CD4-positive, CD25-positive, alpha-beta regulatory T cell (primary cell): ENCODE measurements at regions not wholly inside any gene's neighbourhood (a gene's known extent, or its start where the extent isn't known, plus 50 kb on each side); places are given as distances from the start of the nearest gene placed in this dataset.

Source experiments
- ATAC-seq, 2 donors: fragments of 150-1000 bp; cut with Tn5 transposase; one replicate each; pipeline ENCODE4 v1.10.0; 2021; ENCODE audit warnings: low read depth in 2 of 2, moderate number of reproducible peaks in 2 of 2, moderate library complexity in 1 of 2
- DNase-seq, 3 donors: peaks; one replicate each; pipeline versions ENCODE4 v3.0.0 to v3.0.0-alpha.2; 2012 to 2022; ENCODE audit warnings: mixed read lengths in 1 of 3
- H3K27ac ChIP-seq: one replicate; pipeline ENCODE4 v1.7.0; 2013; ENCODE audit warnings: mild to moderate bottlenecking, low read length; ENCODE audit not compliant: insufficient read depth, poor library complexity, severe bottlenecking
- H3K27me3 ChIP-seq: one replicate; pipeline ENCODE4 v1.7.0; 2013; ENCODE audit warnings: low read length; ENCODE audit not compliant: control insufficient read depth, insufficient read depth
- H3K36me3 ChIP-seq: one replicate; pipeline ENCODE4 v1.7.0; 2013; ENCODE audit warnings: mild to moderate bottlenecking, low read length, moderate library complexity; ENCODE audit not compliant: control insufficient read depth, insufficient read depth
- H3K4me1 ChIP-seq: 2 replicates; pipeline ENCODE4 v1.7.0; 2013; ENCODE audit warnings: mild to moderate bottlenecking, low read length; ENCODE audit not compliant: insufficient read depth, control insufficient read depth, poor library complexity, severe bottlenecking
- H3K4me3 ChIP-seq: one replicate; pipeline ENCODE4 v1.7.0; 2013; ENCODE audit warnings: low read depth, mild to moderate bottlenecking, low read length, moderate library complexity
- H3K9me3 ChIP-seq, 2 experiments: 1 replicate in 1 of 2; 2 replicates in 1 of 2; pipeline ENCODE4 v1.7.0; 2013; ENCODE audit warnings: low read length in 2 of 2, mild to moderate bottlenecking in 1 of 2, moderate library complexity in 1 of 2; ENCODE audit not compliant: control insufficient read depth in 2 of 2
- H3K27ac Mint-ChIP-seq, 3 donors: one replicate each; pipeline ENCODE4 v1.8.0; 2020 to 2022; ENCODE audit warnings: mild to moderate bottlenecking in 3 of 3, mixed read lengths in 3 of 3, moderate library complexity in 2 of 3
- H3K27me3 Mint-ChIP-seq: one replicate; pipeline ENCODE4 v1.8.0; 2022; ENCODE audit warnings: mild to moderate bottlenecking, mixed read lengths
- H3K36me3 Mint-ChIP-seq: one replicate; pipeline ENCODE4 v1.8.0; 2020; ENCODE audit warnings: mixed read lengths
- H3K4me1 Mint-ChIP-seq, 4 donors: one replicate each; pipeline ENCODE4 v1.8.0; 2020 to 2022; ENCODE audit warnings: mixed read lengths in 4 of 4, mild to moderate bottlenecking in 1 of 4
- H3K4me3 Mint-ChIP-seq, 4 donors: one replicate each; pipeline ENCODE4 v1.8.0; 2020 to 2022; ENCODE audit warnings: mild to moderate bottlenecking in 4 of 4, mixed read lengths in 4 of 4, moderate library complexity in 3 of 4
- H3K9me3 Mint-ChIP-seq, 7 donors: one replicate each; pipeline ENCODE4 v1.8.0; 2020 to 2022; ENCODE audit warnings: mixed read lengths in 7 of 7, mild to moderate bottlenecking in 3 of 7, moderate library complexity in 2 of 7

- Mint-ChIP-seq H3K27me3 (peaks cover 16% of the 10 kb centered on the region), H3K9me3 (no peaks in the 10 kb centered on the region), H3K4me1 (peaks cover 0 to 3% (median 0%) of the 10 kb centered on the region in 4 donors), H3K4me3 (no peak overlapping the region), H3K36me3 (no peaks in the 10 kb centered on the region), H3K27ac (no peak overlapping the region)
- Histone ChIP-seq H3K4me3 (no peak overlapping the region), H3K4me1 (peaks cover 5% of the 10 kb centered on the region), H3K36me3 (no peaks in the 10 kb centered on the region), H3K9me3 (no peaks in the 10 kb centered on the region), H3K27me3 (no peaks in the 10 kb centered on the region), H3K27ac (no peak overlapping the region)
- DNase-seq (no peak), ATAC-seq (no peak)
Observed at GRCh38 chr2:9146646-9147045, 60.0 kb upstream of the ASAP2 start.

- Mint-ChIP-seq H3K4me1 (peaks cover 0 to 3% (median 0%) of the 10 kb centered on the region in 4 donors), H3K9me3 (no peaks in the 10 kb centered on the region), H3K4me3 (no peak overlapping the region), H3K27me3 (peaks cover 24% of the 10 kb centered on the region), H3K27ac (no peak overlapping the region), H3K36me3 (no peaks in the 10 kb centered on the region)
- DNase-seq (no peak), ATAC-seq (no peak)
- Histone ChIP-seq H3K4me3 (no peak overlapping the region), H3K27ac (no peak overlapping the region), H3K27me3 (no peaks in the 10 kb centered on the region), H3K9me3 (no peaks in the 10 kb centered on the region), H3K4me1 (peaks cover 5% of the 10 kb centered on the region), H3K36me3 (no peaks in the 10 kb centered on the region)
Observed at GRCh38 chr2:9145752-9146430, 60.7 kb upstream of the ASAP2 start.

GRCh38 chr2:9145109-9145751 is 61.4 kb upstream of the ASAP2 start:
- H3K4me1 Mint-ChIP-seq = peaks cover 0 to 3% (median 0%) of the 10 kb centered on the region in 4 donors
- H3K4me3 ChIP-seq = no peak overlapping the region
- H3K27ac ChIP-seq = no peak overlapping the region
- no peak for ATAC-seq
- peaks cover 26% of the 10 kb centered on the region for H3K27me3 Mint-ChIP-seq
- no peak overlapping the region for H3K27ac Mint-ChIP-seq
- no peak for DNase-seq
- H3K4me3 Mint-ChIP-seq = no peak overlapping the region
- no peaks in the 10 kb centered on the region for H3K36me3 Mint-ChIP-seq
- peaks cover 5% of the 10 kb centered on the region for H3K4me1 ChIP-seq
- no peaks in the 10 kb centered on the region for H3K27me3 ChIP-seq
- no peaks in the 10 kb centered on the region for H3K9me3 Mint-ChIP-seq
- H3K9me3 ChIP-seq = no peaks in the 10 kb centered on the region
- no peaks in the 10 kb centered on the region for H3K36me3 ChIP-seq

- no peak overlapping the region for H3K4me3 ChIP-seq
- no peak for DNase-seq
- Mint-ChIP-seq H3K27me3 (peaks cover 26% of the 10 kb centered on the region), H3K4me1 (peaks cover 0 to 3% (median 0%) of the 10 kb centered on the region in 4 donors), H3K4me3 (no peak overlapping the region), H3K9me3 (no peaks in the 10 kb centered on the region), H3K27ac (no peak overlapping the region), H3K36me3 (no peaks in the 10 kb centered on the region)
- no peaks in the 10 kb centered on the region for H3K27me3 ChIP-seq
- no peaks in the 10 kb centered on the region for H3K9me3 ChIP-seq
- H3K4me1 ChIP-seq = peaks cover 5% of the 10 kb centered on the region
- H3K36me3 ChIP-seq = no peaks in the 10 kb centered on the region
- no peak for ATAC-seq
- H3K27ac ChIP-seq = no peak overlapping the region
Observed at GRCh38 chr2:9144617-9145016, 62.0 kb upstream of the ASAP2 start.

- Mint-ChIP-seq H3K27ac (peak overlapping the region in 1 of 3 donors; percentile 65), H3K4me1 (peaks cover 0 to 3% (median 0%) of the 10 kb centered on the region in 4 donors), H3K4me3 (no peak overlapping the region), H3K36me3 (no peaks in the 10 kb centered on the region), H3K9me3 (no peaks in the 10 kb centered on the region), H3K27me3 (peaks cover 26% of the 10 kb centered on the region)
- DNase-seq (no peak), ATAC-seq (no peak)
- no peaks in the 10 kb centered on the region for H3K27me3 ChIP-seq
- no peaks in the 10 kb centered on the region for H3K9me3 ChIP-seq
- H3K4me3 ChIP-seq = no peak overlapping the region
- H3K36me3 ChIP-seq = no peaks in the 10 kb centered on the region
- H3K4me1 ChIP-seq = peaks cover 5% of the 10 kb centered on the region
- H3K27ac ChIP-seq = no peak overlapping the region
Observed at GRCh38 chr2:9144046-9144445, 62.6 kb upstream of the ASAP2 start.

GRCh38 chr2:9143264-9143815 is 63.3 kb upstream of the ASAP2 start:
- ATAC-seq (no peak), DNase-seq (no peak)
- no peak overlapping the region for H3K27ac Mint-ChIP-seq
- peaks cover 0 to 3% (median 0%) of the 10 kb centered on the region in 4 donors for H3K4me1 Mint-ChIP-seq
- H3K27me3 Mint-ChIP-seq = peaks cover 26% of the 10 kb centered on the region
- H3K4me3 Mint-ChIP-seq = no peak overlapping the region
- no peaks in the 10 kb centered on the region for H3K9me3 ChIP-seq
- H3K4me1 ChIP-seq = peaks cover 5% of the 10 kb centered on the region
- no peaks in the 10 kb centered on the region for H3K36me3 Mint-ChIP-seq
- H3K27ac ChIP-seq = no peak overlapping the region
- no peaks in the 10 kb centered on the region for H3K27me3 ChIP-seq
- H3K4me3 ChIP-seq = no peak overlapping the region
- H3K9me3 Mint-ChIP-seq = no peaks in the 10 kb centered on the region
- H3K36me3 ChIP-seq = no peaks in the 10 kb centered on the region

GRCh38 chr2:9142551-9143263 is 63.9 kb upstream of the ASAP2 start:
- Histone ChIP-seq H3K27me3 (no peaks in the 10 kb centered on the region), H3K36me3 (no peaks in the 10 kb centered on the region), H3K4me1 (peaks cover 5% of the 10 kb centered on the region), H3K4me3 (peak overlapping the region; percentile 40), H3K27ac (no peak overlapping the region), H3K9me3 (no peaks in the 10 kb centered on the region)
- Mint-ChIP-seq H3K4me1 (peaks cover 0 to 3% (median 0%) of the 10 kb centered on the region in 4 donors), H3K9me3 (no peaks in the 10 kb centered on the region), H3K4me3 (peak overlapping the region in 1 of 4 donors; percentile 48), H3K36me3 (no peaks in the 10 kb centered on the region), H3K27me3 (peaks cover 26% of the 10 kb centered on the region), H3K27ac (no peak overlapping the region)
- ATAC-seq = peak; percentile 71 to 76
- DNase-seq = peak; percentile 37 to 59 (median 53)
